Ishikawa (cell line): ENCODE measurements at regions not wholly inside any gene's neighbourhood (a gene's known extent, or its start where the extent isn't known, plus 50 kb on each side); places are given as distances from the start of the nearest gene placed in this dataset.

Experiments used
- NFIC ChIP-seq: IDR thresholded peaks from 2 replicates; pipeline ENCODE4 v1.6.1; 2012
- RAD21 ChIP-seq: IDR thresholded peaks from 2 replicates; pipeline ENCODE4 v1.6.1; 2012; ENCODE audit warnings: low read depth
- REST ChIP-seq: IDR thresholded peaks from 2 replicates; pipeline ENCODE4 v1.6.1; 2012; ENCODE audit warnings: low read depth, mild to moderate bottlenecking
- TAF1 ChIP-seq: IDR thresholded peaks from 2 replicates; pipeline ENCODE4 v1.6.1; 2012; ENCODE audit warnings: low read depth, mild to moderate bottlenecking
- ZBTB7A ChIP-seq: IDR thresholded peaks from 2 replicates; pipeline ENCODE4 v1.6.1; 2012; ENCODE audit warnings: low read depth

- TF ChIP-seq ZBTB7A (no peak), TAF1 (no peak), RAD21 (no peak), NFIC (no peak), REST (no peak)
Observed at GRCh38 chr14:86662334-86662733, 1132.4 kb downstream of the FLRT2 start.
